ENCODE measurements at regions not wholly inside any gene's neighbourhood (a gene's known extent, or its start where the extent isn't known, plus 50 kb on each side); places are given as distances from the start of the nearest gene placed in this dataset.

DNA sequence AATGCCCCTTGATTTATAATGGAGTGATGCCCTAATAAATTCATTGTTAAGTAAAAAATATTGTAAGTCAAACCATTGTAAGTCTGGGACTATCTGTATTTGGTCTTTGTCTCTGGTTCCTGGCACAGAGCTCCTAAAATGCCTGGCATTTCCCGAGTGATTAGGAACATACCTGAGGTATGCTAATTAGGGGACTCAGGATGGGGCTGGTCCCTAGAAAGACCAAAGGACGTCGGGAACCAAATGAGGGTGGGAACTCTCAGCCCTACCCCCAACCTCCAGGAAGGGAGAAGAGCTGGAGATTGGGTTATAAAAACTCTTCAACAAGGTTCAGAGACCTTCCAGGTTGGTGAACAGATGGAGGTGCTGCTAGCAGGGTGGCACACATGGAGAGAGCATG, 82.6 kb upstream of the ARG1 start:
- TF ChIP-seq, protein P1, sequence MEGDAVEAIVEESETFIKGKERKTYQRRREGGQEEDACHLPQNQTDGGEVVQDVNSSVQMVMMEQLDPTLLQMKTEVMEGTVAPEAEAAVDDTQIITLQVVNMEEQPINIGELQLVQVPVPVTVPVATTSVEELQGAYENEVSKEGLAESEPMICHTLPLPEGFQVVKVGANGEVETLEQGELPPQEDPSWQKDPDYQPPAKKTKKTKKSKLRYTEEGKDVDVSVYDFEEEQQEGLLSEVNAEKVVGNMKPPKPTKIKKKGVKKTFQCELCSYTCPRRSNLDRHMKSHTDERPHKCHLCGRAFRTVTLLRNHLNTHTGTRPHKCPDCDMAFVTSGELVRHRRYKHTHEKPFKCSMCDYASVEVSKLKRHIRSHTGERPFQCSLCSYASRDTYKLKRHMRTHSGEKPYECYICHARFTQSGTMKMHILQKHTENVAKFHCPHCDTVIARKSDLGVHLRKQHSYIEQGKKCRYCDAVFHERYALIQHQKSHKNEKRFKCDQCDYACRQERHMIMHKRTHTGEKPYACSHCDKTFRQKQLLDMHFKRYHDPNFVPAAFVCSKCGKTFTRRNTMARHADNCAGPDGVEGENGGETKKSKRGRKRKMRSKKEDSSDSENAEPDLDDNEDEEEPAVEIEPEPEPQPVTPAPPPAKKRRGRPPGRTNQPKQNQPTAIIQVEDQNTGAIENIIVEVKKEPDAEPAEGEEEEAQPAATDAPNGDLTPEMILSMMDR (IDR thresholded peaks at IDR 0.05; ENCODE audit: low read length): no peak
- no peak for TF ChIP-seq EZH2 (IDR thresholded peaks at IDR 0.05; ENCODE audit: borderline replicate concordance, low read length)

Measured in OCI-LY1 (cell line).